HG02798 (cell line): ENCODE measurements at regions not wholly inside any gene's neighbourhood (a gene's known extent, or its start where the extent isn't known, plus 50 kb on each side); places are given as distances from the start of the nearest gene placed in this dataset.
"Not testable (repeated sequence)": the region's sequence is repeated elsewhere in the genome, so short reads cannot be mapped to it uniquely, and the experiment has no call there.

Experiments
- ATAC-seq: cut with Tn5 transposase; IDR thresholded peaks from one replicate; pipeline ENCODE4 v1.9.1; 2021; ENCODE audit warnings: mild to moderate bottlenecking; ENCODE audit not compliant: unreplicated experiment, poor library complexity

- ATAC-seq, result peak; percentile 83
Measured at GRCh38 chr5:45038366-45038987, 229.7 kb downstream of the MRPS30 start.

- ATAC-seq, result no peak
Measured at GRCh38 chr5:45042283-45042682, 233.5 kb downstream of the MRPS30 start.

- ATAC-seq, result no peak
Measured at GRCh38 chr5:45057564-45057963, 248.8 kb downstream of the MRPS30 start.

DNA sequence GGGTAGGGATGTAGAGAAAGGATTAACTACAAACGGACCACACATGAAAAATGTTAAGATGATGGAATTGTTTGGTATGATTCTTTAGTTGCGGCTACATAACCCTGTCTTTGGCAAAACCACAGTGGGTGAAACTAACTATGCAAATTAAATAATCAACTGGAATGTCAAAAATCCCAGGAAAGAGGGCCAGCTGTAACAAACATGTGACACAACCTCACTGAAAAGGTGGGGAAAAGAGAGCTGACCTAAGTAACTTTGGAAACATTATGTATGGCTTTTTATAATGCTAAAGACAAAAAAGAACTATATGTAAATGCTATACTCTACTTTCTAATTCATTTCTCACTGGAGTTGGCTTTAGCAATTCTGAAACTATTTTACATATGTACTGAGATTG, 252.0 kb downstream of the MRPS30 start:
- no peak for ATAC-seq

DNA sequence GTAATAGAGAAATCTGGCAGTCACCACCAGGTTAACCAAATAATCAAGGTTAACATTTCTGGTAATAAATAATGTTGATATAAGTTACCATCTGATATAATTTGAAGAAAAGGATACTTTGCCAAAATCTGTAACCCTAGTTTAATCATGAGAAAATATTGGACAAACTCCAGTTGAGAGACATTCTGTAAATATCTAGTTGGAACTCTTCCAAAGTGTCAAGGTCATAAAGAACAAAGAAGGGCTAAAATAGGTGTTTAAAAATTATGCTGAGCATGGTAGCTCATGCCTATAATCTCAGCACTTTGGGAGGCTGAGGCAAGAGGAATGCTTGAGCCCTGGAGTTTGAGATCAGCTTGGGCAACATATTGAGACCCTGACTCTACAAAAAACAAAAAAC, 253.3 kb downstream of the MRPS30 start:
- ATAC-seq, result no peak

- ATAC-seq, result no peak
Measured at GRCh38 chr5:45081082-45081481, 272.3 kb downstream of the MRPS30 start.

GRCh38 chr5:45089870-45090269, 281.1 kb downstream of the MRPS30 start:
- ATAC-seq, result no peak

GRCh38 chr5:45093377-45093776, 284.6 kb downstream of the MRPS30 start:
- no peak for ATAC-seq

GRCh38 chr5:45094876-45095440, 286.2 kb downstream of the MRPS30 start:
- no peak for ATAC-seq

DNA sequence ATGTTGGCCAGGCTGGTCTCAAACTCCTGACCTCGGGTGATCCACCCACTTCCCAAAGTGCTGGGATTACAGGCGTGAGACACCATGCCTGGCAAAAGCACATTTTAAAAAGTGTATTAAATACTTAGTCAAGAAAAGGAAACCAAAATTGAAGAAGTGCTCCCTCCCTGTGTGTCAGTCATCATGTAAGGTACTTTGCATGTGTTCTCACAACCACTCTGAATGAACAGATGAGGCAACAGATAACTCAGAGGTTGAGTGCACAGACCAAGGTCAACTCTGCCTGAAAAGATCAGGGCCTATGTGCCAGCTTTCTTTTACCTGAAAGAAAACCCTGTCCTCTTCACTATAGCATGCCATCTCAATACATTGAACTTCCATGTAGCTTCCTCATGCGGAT, 289.7 kb downstream of the MRPS30 start:
- no peak for ATAC-seq

DNA sequence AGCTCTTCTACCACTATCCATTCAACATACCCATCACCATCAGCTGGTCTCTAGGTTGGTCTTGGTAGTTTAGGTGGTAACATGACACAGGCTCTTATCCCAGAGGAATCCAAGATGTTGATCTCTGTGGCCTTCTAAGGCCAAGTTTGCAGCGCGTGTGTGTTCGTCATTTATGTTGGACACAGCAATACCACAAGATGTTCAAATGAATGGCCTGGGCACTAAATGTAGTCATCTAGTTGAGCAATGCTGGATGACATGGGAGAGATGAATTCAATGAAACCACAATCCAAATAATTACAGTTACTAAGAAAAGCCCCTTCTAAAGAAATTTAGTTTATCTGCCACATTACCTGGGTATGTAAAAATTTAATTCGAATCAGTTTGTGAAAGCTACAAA, 292.4 kb downstream of the MRPS30 start:
- ATAC-seq, result no peak

GRCh38 chr5:45105491-45105994, 296.8 kb downstream of the MRPS30 start:
- no peak for ATAC-seq

GRCh38 chr5:45109062-45109461, 300.3 kb downstream of the MRPS30 start:
- ATAC-seq, result no peak

DNA sequence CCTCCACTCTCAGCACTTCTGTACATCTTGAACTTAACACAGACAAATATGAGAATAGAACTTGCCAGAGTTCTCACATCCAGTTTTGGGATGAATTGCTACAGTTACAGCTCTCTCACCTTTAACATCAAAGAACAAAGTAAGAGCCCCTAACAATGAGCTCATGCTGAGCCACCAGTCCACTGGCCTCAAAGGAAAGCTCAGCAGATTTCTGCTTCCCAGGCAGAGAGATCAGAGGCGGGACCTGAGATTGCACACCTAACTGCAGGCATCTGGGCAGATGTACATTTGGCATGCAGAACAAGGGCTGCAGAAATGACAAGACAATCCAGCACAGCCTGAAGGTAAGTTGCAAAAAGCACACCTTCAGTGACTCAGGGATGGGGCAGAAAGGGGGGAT, 300.9 kb downstream of the MRPS30 start:
- ATAC-seq, result no peak

GRCh38 chr5:45110399-45110798, 301.7 kb downstream of the MRPS30 start:
- ATAC-seq, result no peak

GRCh38 chr5:45113726-45114125, 305.0 kb downstream of the MRPS30 start:
- no peak for ATAC-seq

DNA sequence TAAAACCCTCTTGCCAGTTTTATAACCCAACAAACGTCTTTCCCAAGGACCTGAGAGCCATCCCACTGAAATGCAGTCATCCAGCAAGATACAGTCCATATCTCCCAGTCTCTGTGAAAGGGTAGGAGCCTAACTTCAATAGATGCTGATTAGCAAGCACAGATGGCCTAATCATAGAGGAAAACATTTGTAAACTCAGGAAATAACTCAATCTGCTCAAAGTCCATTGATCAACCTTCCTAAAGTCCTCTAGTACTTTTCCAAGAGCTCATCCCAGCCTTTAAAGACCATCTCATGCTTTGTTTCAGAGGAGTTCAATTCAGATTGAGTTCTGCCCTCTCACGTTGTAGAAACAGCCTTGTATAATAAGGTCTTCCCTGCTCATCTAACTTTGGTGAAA, 324.2 kb downstream of the MRPS30 start:
- ATAC-seq, result no peak

GRCh38 chr5:45162974-45163373, 354.2 kb downstream of the MRPS30 start:
- no peak for ATAC-seq

DNA sequence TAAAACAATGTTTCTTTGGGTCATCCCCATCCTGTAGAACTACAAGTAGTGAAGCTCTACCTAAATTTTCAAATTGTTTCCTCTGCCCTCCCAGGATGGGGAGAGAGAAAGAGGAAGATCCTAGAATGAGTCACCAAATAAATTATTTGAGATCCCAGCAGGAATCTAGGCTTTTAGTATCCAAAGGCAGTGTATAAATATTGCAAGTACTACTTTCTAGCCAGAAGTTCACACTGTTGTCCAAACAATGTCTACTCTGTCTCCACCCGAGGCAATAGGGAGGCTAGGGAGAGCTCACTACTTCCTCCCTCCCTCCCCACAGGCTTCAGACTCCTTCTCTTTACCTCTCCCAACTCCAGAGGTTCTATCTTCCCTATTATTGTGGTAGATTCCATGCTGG, 362.8 kb downstream of the MRPS30 start:
- no peak for ATAC-seq

DNA sequence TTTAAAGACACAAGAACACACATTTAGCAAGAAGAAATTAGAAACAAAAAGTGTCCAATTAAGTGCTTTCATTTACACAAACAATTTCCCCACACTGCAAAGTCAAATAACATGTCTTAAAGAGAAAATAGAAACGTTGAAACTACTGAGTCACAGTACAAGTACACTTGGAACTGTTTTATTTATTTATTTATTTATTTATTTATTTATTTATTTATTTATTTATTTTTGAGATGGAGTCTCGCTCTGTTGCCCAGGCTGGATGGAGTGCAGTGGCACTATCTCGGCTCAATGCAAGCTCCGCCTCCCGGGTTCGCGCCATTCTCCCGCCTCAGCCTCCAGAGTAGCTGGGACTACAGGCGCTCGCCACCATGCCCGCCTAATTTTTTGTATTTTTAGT, 363.9 kb downstream of the MRPS30 start:
- not testable (repeated sequence) for ATAC-seq

GRCh38 chr5:45179686-45180085, 370.9 kb downstream of the MRPS30 start:
- no peak for ATAC-seq

- ATAC-seq, result no peak
Measured at GRCh38 chr5:45189042-45189441, 380.3 kb downstream of the MRPS30 start.
